C4-2B (cell line): ENCODE measurements at regions not wholly inside any gene's neighbourhood (a gene's known extent, or its start where the extent isn't known, plus 50 kb on each side); places are given as distances from the start of the nearest gene placed in this dataset.
"Not testable (repeated sequence)": the region's sequence is repeated elsewhere in the genome, so short reads cannot be mapped to it uniquely, and the experiment has no call there.

Experiments
- CTCF ChIP-seq: fragments of 450-650 bp; conservative IDR thresholded peaks from 2 replicates; pipeline ENCODE4 v1.5.1; 2017; ENCODE audit warnings: mild to moderate bottlenecking
- ZFX ChIP-seq: fragments of 450-650 bp; IDR thresholded peaks from 2 replicates; pipeline ENCODE4 v1.6.1; 2017

GRCh38 chr5:166291800-166292199 lies 1999.6 kb upstream of the WWC1 start:
- not testable (repeated sequence) for TF ChIP-seq CTCF, ZFX
